IMR-90 (cell line): ENCODE measurements at regions not wholly inside any gene's neighbourhood (a gene's known extent, or its start where the extent isn't known, plus 50 kb on each side); places are given as distances from the start of the nearest gene placed in this dataset.

Experiments
- ATAC-seq: fragments of 200-7000 bp; cut with Tn5 transposase; 2 replicates; pipeline ENCODE4 v1.9.1; 2020; ENCODE audit warnings: low read depth, mild to moderate bottlenecking, moderate library complexity
- BruUV-seq: library from RNA; stranded (reverse); fragments of 400-500 nt; replicated peaks from 2 replicates; lab custom pipeline; 2021; lab: Mats Ljungman, UMichigan
- CTCF ChIA-PET: fragments of 300-600 bp; formaldehyde crosslinking; extraction: SDS; loops from one replicate; lab custom pipeline; 2021; ENCODE audit warnings: antibody characterized with exemption; lab: Yijun Ruan, JAX
- POLR2A ChIA-PET: fragments of 300-600 bp; sonication (Branson Sonifier 250); formaldehyde crosslinking; loops from one replicate; lab custom pipeline; 2022; ENCODE audit warnings: antibody characterized with exemption; ENCODE audit not compliant: unreplicated experiment; lab: Charles Lee
- DNase-seq: peaks from one replicate; pipeline ENCODE4 v3.0.0; 2013
- H2AFZ ChIP-seq: replicated peaks from 2 replicates; pipeline ENCODE3; 2013; ENCODE audit warnings: low read length, mild to moderate bottlenecking; ENCODE audit not compliant: poor library complexity
- H2AK5ac ChIP-seq: 2 replicates; pipeline ENCODE4 v1.6.1; 2013; ENCODE audit warnings: low read depth, low read length, inconsistent platforms
- H2AK9ac ChIP-seq: replicated peaks from 2 replicates; pipeline ENCODE3; 2013; ENCODE audit warnings: mild to moderate bottlenecking, low read depth, low read length, moderate library complexity; ENCODE audit not compliant: poor library complexity
- H2BK120ac ChIP-seq: 2 replicates; pipeline ENCODE4 v1.6.1; 2013; ENCODE audit warnings: low read depth, low read length, inconsistent platforms
- H2BK15ac ChIP-seq: 3 replicates; pipeline ENCODE4 v1.6.1; 2013; ENCODE audit warnings: low read depth, low read length, inconsistent platforms
- H2BK20ac ChIP-seq: 2 replicates; pipeline ENCODE4 v1.6.1; 2013; ENCODE audit warnings: low read depth, mild to moderate bottlenecking, inconsistent platforms, low read length, moderate library complexity
- H2BK5ac ChIP-seq: 2 replicates; pipeline ENCODE4 v1.6.1; 2013; ENCODE audit warnings: mild to moderate bottlenecking, low read depth, low read length, inconsistent platforms; ENCODE audit not compliant: poor library complexity, severe bottlenecking
- H3K14ac ChIP-seq: replicated peaks from 2 replicates; pipeline ENCODE4 v1.6.1; 2013; ENCODE audit warnings: low read depth, low read length, inconsistent platforms
- H3K18ac ChIP-seq: 2 replicates; pipeline ENCODE4 v1.6.1; 2013; ENCODE audit warnings: low read depth, low read length, control low read depth
- H3K23ac ChIP-seq: 2 replicates; pipeline ENCODE4 v1.6.1; 2013; ENCODE audit warnings: low read depth, low read length, inconsistent platforms
- H3K27ac ChIP-seq: 2 replicates; pipeline ENCODE4 v1.5.1; 2013; ENCODE audit warnings: mild to moderate bottlenecking, control low read depth, low read length; ENCODE audit not compliant: insufficient read depth
- H3K27me3 ChIP-seq: 2 replicates; pipeline ENCODE4 v1.6.1; 2013; ENCODE audit warnings: low read length; ENCODE audit not compliant: control insufficient read depth, insufficient read depth
- H3K36me3 ChIP-seq: 2 replicates; pipeline ENCODE4 v1.6.1; 2013; ENCODE audit warnings: low read length, mixed read lengths; ENCODE audit not compliant: control insufficient read depth, insufficient read depth
- H3K4ac ChIP-seq: 2 replicates; pipeline ENCODE4 v1.6.1; 2013; ENCODE audit warnings: low read depth, low read length, inconsistent platforms
- H3K4me1 ChIP-seq: 2 replicates; pipeline ENCODE4 v1.6.1; 2013; ENCODE audit warnings: low read length, mixed read lengths; ENCODE audit not compliant: control insufficient read depth, insufficient read depth
- H3K4me2 ChIP-seq: 2 replicates; pipeline ENCODE4 v1.6.1; 2013; ENCODE audit warnings: low read depth, mild to moderate bottlenecking, control low read depth, low read length, moderate library complexity
- H3K4me3 ChIP-seq: 2 replicates; pipeline ENCODE4 v1.5.1; 2013; ENCODE audit warnings: low read depth, mild to moderate bottlenecking, control low read depth, low read length, moderate library complexity; ENCODE audit not compliant: insufficient read depth
- H3K56ac ChIP-seq: 2 replicates; pipeline ENCODE4 v1.6.1; 2013; ENCODE audit warnings: low read length, inconsistent platforms; ENCODE audit not compliant: insufficient read depth; ENCODE audit errors: extremely low read depth
- H3K79me1 ChIP-seq, 2 experiments: 2 replicates each; pipeline ENCODE4 v1.6.1; 2013; ENCODE audit warnings: low read length in 2 of 2, inconsistent platforms in 1 of 2, low read depth in 1 of 2
- H3K9ac ChIP-seq: 2 replicates; pipeline ENCODE4 v1.6.1; 2013; ENCODE audit warnings: low read depth, low read length, control low read depth
- H3K9me1 ChIP-seq: 2 replicates; pipeline ENCODE4 v1.6.1; 2013; ENCODE audit warnings: low read length, inconsistent platforms; ENCODE audit not compliant: insufficient read depth
- H3K9me3 ChIP-seq: 2 replicates; pipeline ENCODE4 v1.6.1; 2013; ENCODE audit warnings: low read length; ENCODE audit not compliant: control insufficient read depth, insufficient read depth
- H4K20me1 ChIP-seq: 2 replicates; pipeline ENCODE4 v1.6.1; 2013; ENCODE audit warnings: low read length, inconsistent platforms; ENCODE audit not compliant: insufficient read depth
- H4K5ac ChIP-seq: 2 replicates; pipeline ENCODE4 v1.6.1; 2013; ENCODE audit warnings: mild to moderate bottlenecking, low read depth, low read length, control low read depth
- H4K8ac ChIP-seq, 2 experiments: 2 replicates each; pipeline ENCODE4 v1.6.1; 2013; ENCODE audit warnings: low read depth in 2 of 2, low read length in 2 of 2, control low read depth in 1 of 2, inconsistent platforms in 1 of 2
- H4K91ac ChIP-seq: 2 replicates; pipeline ENCODE4 v1.6.1; 2013; ENCODE audit warnings: low read depth, low read length, inconsistent platforms; ENCODE audit not compliant: insufficient read depth
- CEBPB ChIP-seq: IDR thresholded peaks from 2 replicates; pipeline ENCODE4 v1.6.1; 2012; ENCODE audit warnings: low read depth, low read length, improper control_type of control experiment
- CHD1 ChIP-seq: IDR thresholded peaks from 2 replicates; pipeline ENCODE4 v1.6.1; 2012; ENCODE audit warnings: low read depth, low read length, improper control_type of control experiment
- MAZ ChIP-seq: IDR thresholded peaks from 2 replicates; pipeline ENCODE4 v1.6.1; 2012; ENCODE audit warnings: low read depth, mild to moderate bottlenecking, low read length, improper control_type of control experiment, moderate library complexity, borderline replicate concordance
- MXI1 ChIP-seq: IDR thresholded peaks from 2 replicates; pipeline ENCODE4 v1.6.1; 2012; ENCODE audit warnings: low read depth, mild to moderate bottlenecking, low read length, moderate library complexity, borderline replicate concordance
- RCOR1 ChIP-seq: IDR thresholded peaks from 2 replicates; pipeline ENCODE4 v1.6.1; 2012; ENCODE audit warnings: mild to moderate bottlenecking, low read length, improper control_type of control experiment; ENCODE audit not compliant: insufficient replicate concordance
- SMC3 ChIP-seq: fragments of 150-350 bp; IDR thresholded peaks from 2 replicates; pipeline ENCODE4 v1.6.1; 2016; ENCODE audit warnings: low read depth, mild to moderate bottlenecking, antibody characterized with exemption, low read length, moderate library complexity
- WGBS, 2 experiments: methylation state at CpG; one replicate each; pipeline versions ENCODE4 v1.1.5 to v1.1.7; 2013; ENCODE audit warnings: missing lambda C conversion rate in 2 of 2; ENCODE audit not compliant: insufficient read length in 1 of 2; ENCODE audit errors: extremely low coverage in 2 of 2; 5-methylcytosine and 5-hydroxymethylcytosine counted together
- dilution Hi-C: fragments of 300-500 bp; cut with HindIII; formaldehyde crosslinking; loops from one replicate; pipeline ENCODE4 v1.14.3; 2018; ENCODE audit warnings: low sequenced_read_pairs; ENCODE audit not compliant: unreplicated experiment
- in situ Hi-C: fragments of 300-500 bp; cut with MboI; formaldehyde crosslinking; loops from 3 replicates; pipeline ENCODE4 v1.14.3; 2019; ENCODE audit warnings: low sequenced_read_pairs, inconsistent platforms, mixed read lengths
- intact Hi-C: fragments of 100-400 bp; cut with micrococcal nuclease; formaldehyde crosslinking; loops from 2 replicates; pipeline ENCODE4 v1.10.0; 2022
- TF ChIP-seq, protein P1 (sequence below): fragments of 150-350 bp; IDR thresholded peaks from 2 replicates; pipeline ENCODE4 v1.6.1; 2016; ENCODE audit warnings: low read depth, mild to moderate bottlenecking, low read length, moderate library complexity, borderline replicate concordance
- TF ChIP-seq, protein P2 (sequence below): conservative IDR thresholded peaks from 2 replicates; pipeline ENCODE4 v1.5.1; 2012; ENCODE audit warnings: mild to moderate bottlenecking, low read depth, low read length, improper control_type of control experiment

DNA sequence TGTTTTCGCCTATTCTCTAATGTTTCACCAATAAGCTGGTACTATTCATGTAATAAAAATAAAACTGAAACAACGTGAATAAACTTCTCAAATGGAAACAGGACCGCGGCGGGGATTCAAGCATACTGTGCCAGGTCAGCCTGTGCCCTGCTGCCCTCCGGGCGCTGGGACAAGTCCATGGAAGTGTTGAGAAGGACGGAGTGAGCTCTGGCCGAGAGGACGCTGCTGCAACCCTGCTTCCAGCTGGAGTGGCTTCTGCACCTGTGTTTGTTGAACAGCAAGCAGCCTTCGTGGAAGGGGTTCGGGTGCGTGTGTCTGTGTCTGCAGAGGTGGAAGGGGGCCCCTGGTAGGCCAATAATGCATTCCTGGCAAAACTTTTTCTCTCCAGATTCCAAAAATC, 50.0 kb upstream of the PCSK6 start:
- no CpG with 5 or more reads among the region's 13 CpGs for WGBS, 2 experiments
- ChIA-PET CTCF (interaction anchor here (0.9 kb wide), 1 partner anchor 38 kb away, joined by 3 read pairs; no protein-coding TSS in a partner anchor), POLR2A (no interaction called here)
- H3K56ac ChIP-seq: no peak overlapping the region
- no peaks in the 10 kb centered on the region for H3K36me3 ChIP-seq
- no peak overlapping the region for H2AK9ac ChIP-seq
- H4K8ac ChIP-seq: no peak overlapping the region
- ATAC-seq (no peak), DNase-seq (no peak)
- no TSS peak for BruUV-seq
- no peak overlapping the region for H2BK15ac ChIP-seq
- H2AFZ ChIP-seq: peak overlapping the region; percentile 17
- H3K4me1 ChIP-seq: no peaks in the 10 kb centered on the region
- no peak overlapping the region for H2BK5ac ChIP-seq
- no peaks in the 10 kb centered on the region for H3K9me1 ChIP-seq
- no peak overlapping the region for H3K4ac ChIP-seq
- TF ChIP-seq MAZ (no peak), RCOR1 (no peak), CHD1 (no peak), SMC3 (no peak), MXI1 (no peak), CEBPB (no peak)
- TF ChIP-seq, protein P1, sequence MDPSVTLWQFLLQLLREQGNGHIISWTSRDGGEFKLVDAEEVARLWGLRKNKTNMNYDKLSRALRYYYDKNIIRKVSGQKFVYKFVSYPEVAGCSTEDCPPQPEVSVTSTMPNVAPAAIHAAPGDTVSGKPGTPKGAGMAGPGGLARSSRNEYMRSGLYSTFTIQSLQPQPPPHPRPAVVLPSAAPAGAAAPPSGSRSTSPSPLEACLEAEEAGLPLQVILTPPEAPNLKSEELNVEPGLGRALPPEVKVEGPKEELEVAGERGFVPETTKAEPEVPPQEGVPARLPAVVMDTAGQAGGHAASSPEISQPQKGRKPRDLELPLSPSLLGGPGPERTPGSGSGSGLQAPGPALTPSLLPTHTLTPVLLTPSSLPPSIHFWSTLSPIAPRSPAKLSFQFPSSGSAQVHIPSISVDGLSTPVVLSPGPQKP: no peak
- TF ChIP-seq, protein P2, sequence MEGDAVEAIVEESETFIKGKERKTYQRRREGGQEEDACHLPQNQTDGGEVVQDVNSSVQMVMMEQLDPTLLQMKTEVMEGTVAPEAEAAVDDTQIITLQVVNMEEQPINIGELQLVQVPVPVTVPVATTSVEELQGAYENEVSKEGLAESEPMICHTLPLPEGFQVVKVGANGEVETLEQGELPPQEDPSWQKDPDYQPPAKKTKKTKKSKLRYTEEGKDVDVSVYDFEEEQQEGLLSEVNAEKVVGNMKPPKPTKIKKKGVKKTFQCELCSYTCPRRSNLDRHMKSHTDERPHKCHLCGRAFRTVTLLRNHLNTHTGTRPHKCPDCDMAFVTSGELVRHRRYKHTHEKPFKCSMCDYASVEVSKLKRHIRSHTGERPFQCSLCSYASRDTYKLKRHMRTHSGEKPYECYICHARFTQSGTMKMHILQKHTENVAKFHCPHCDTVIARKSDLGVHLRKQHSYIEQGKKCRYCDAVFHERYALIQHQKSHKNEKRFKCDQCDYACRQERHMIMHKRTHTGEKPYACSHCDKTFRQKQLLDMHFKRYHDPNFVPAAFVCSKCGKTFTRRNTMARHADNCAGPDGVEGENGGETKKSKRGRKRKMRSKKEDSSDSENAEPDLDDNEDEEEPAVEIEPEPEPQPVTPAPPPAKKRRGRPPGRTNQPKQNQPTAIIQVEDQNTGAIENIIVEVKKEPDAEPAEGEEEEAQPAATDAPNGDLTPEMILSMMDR: no peak
- H2BK120ac ChIP-seq: no peak overlapping the region
- H2BK20ac ChIP-seq: no peak overlapping the region
- no peaks in the 10 kb centered on the region for H3K79me1 ChIP-seq
- no peak overlapping the region for H3K23ac ChIP-seq
- H3K27ac ChIP-seq: no peak overlapping the region
- no peak overlapping the region for H3K14ac ChIP-seq
- no peaks in the 10 kb centered on the region for H4K20me1 ChIP-seq
- H2AK5ac ChIP-seq: no peak overlapping the region
- H4K91ac ChIP-seq: no peak overlapping the region
- peaks cover 5% of the 10 kb centered on the region for H3K9me3 ChIP-seq
- H3K18ac ChIP-seq: no peak overlapping the region
- H3K4me2 ChIP-seq: no peak overlapping the region
- no peak overlapping the region for H3K9ac ChIP-seq
- dilution Hi-C loops: no loop called here
- H3K27me3 ChIP-seq: peaks cover 5% of the 10 kb centered on the region
- H3K4me3 ChIP-seq: no peak overlapping the region
- no peak overlapping the region for H4K5ac ChIP-seq
- in situ Hi-C loops: no loop called here
- intact Hi-C loops: no loop called here
